ENCODE measurements at regions not wholly inside any gene's neighbourhood (a gene's known extent, or its start where the extent isn't known, plus 50 kb on each side); places are given as distances from the start of the nearest gene placed in this dataset.
"Not testable (repeated sequence)": the region's sequence is repeated elsewhere in the genome, so short reads cannot be mapped to it uniquely, and the experiment has no call there.

DNA sequence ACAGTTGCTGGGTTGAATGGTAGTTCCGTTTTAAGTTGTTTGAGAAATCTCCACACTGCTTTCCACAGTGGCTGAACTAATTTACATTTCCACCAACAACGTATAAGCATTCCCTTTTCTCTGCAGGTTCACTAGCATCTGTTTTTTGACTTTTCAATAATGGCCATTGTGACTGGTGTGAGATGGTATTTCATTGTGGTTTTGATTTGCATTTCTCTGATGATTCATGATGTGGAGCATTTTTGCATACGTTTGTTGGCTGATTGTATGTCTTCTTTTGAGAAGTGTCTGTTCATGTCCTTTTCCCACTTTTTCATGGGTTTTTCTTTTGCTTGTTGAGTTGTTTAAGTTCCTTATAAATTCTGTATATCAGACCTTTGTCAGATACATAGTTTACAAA is 150.2 kb upstream of the MAP3K1 start:
- not testable (repeated sequence) for H3K4me3 ChIP-seq (ENCODE audit: low read depth, low read length)

GRCh38 chr5:56664025-56664424 is 151.3 kb upstream of the MAP3K1 start:
- no peak overlapping the region for H3K4me3 ChIP-seq (ENCODE audit: low read depth, low read length)

DNA sequence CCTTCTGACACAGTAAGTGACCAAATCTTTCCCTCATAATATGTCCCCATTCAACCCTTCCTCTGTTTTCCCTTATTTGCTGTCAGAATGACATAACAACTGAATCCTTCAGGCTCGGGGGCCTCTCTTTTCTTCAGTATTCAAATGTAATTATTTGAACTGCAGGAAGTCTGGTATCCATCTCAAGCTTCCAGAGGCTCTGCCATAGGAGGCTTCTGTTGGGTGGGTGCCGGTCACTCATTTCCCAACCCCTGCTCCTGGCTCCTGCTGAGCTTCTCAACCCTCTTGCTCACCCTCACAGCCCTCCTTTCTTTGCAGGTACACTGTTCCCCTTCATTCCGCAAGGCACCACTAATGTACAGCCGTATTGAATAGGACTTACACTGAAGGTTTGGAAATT is 151.8 kb upstream of the MAP3K1 start:
- no peak overlapping the region for H3K4me3 ChIP-seq (ENCODE audit: low read depth, low read length)

DNA sequence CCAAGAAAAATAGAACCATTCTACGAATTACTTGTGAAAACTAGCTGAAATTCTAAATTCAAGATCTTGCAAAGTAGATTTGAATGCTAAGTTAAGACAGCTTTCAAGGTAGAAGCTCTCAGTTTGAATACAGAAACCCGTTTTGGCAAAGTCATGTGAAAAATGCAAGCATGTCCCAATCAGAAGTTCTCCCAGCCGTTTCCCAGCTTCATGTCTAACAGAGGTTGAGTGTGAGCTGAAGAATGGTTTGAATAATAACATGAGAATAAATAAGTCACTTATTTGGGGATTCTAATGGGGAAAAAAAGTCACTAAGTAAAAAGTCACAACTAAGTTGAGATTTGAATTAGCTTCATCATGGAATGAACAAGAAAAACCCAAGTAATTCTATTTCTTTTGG is 152.5 kb upstream of the MAP3K1 start:
- no peak overlapping the region for H3K4me3 ChIP-seq (ENCODE audit: low read depth, low read length)

- H3K4me3 ChIP-seq (ENCODE audit: low read depth, low read length): no peak overlapping the region
Measured at GRCh38 chr5:56659971-56660370, 155.4 kb upstream of the MAP3K1 start.

DNA sequence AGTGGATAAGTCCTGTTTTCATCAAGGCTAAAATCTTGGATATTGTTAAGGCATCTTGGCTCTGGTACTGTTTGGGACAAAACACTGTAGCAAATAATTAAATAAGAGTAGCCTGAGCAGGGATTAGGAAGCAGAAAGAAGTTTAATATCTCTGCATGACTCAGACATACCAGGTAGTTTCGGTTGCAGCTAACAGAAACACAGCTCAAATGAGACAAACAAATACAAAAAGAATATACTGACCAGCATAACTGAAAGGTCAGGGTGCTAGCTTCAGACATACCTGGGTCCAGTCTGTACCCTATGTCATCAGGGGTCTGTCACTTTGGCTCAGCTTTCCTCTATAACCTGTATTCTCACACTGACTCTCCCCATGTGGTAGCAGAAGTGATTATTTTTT is 156.4 kb upstream of the MAP3K1 start:
- no peak overlapping the region for H3K4me3 ChIP-seq (ENCODE audit: low read depth, low read length)

DNA sequence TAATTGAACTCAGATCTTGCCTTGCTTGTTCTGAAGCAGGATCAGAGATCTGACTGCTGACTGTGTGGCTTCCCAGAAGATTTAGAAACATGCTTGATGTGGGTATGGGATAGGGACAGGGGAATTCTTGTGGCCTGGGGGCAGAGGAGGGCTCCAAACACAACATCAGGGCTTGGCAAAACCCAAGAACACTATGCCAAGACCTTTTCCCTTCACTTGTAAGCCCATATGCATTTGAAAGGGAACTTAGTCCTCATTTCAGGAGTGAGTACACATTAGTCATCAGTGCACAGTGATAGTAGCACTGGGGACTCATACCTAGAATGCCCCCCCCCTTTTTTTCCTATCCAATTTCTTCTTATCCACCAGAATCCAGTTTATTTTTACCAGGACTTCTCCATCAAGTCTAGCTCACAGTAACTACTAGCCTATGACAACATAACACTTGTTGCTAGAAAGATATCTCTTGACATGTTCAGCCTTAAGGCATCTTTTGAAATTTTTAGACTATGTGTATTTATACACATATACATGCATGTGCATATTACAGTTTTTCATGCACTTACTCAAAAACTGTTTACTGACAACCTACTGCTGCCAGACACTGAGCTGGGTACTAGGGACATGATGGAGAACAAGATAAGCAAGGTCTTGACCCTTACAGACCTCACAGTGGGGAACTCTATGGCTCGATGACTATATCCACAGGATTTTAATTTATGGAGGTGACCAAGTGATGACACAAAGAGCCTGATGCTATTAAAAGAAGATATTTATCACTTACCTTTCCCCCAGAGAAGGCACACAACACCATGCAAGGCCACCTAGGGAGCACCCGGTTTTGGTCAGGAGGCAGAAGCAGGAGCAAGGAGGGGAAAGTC is 158.3 kb upstream of the MAP3K1 start:
- H3K4me3 ChIP-seq (ENCODE audit: low read depth, low read length): no peak overlapping the region

- H3K4me3 ChIP-seq (ENCODE audit: low read depth, low read length): no peak overlapping the region
Measured at GRCh38 chr5:56651893-56652292, 163.5 kb upstream of the MAP3K1 start.

GRCh38 chr5:56650386-56650785 is 165.0 kb upstream of the MAP3K1 start:
- H3K4me3 ChIP-seq (ENCODE audit: low read depth, low read length): no peak overlapping the region

GRCh38 chr5:56649569-56649968 is 165.8 kb upstream of the MAP3K1 start:
- H3K4me3 ChIP-seq (ENCODE audit: low read depth, low read length): no peak overlapping the region

DNA sequence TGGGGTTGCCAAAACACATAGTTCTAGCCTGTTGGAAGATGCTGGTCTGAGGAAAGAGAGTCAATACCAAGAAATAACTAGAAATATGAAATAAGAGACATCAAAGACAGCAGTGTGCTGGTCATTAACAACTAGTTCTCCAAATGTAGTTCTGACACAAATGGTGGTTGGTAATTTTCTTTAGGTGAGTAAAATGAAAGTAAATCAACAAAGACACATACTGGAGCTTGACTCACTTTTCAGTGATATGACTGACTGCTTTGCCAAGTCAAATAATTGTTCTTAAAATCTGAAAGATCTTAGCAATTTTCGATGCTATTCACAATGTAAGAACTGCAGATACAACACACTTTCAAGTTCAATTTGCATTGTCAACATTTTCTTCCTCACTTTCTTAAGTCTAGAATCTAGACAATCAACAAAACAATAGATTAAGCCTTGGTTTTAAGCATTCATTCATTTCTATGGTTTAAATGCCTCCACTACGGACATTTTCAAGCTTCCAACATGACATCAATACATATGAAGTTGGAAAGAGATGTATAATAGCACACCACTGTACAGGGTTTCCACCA is 166.8 kb upstream of the MAP3K1 start:
- no peak overlapping the region for H3K4me3 ChIP-seq (ENCODE audit: low read depth, low read length)

DNA sequence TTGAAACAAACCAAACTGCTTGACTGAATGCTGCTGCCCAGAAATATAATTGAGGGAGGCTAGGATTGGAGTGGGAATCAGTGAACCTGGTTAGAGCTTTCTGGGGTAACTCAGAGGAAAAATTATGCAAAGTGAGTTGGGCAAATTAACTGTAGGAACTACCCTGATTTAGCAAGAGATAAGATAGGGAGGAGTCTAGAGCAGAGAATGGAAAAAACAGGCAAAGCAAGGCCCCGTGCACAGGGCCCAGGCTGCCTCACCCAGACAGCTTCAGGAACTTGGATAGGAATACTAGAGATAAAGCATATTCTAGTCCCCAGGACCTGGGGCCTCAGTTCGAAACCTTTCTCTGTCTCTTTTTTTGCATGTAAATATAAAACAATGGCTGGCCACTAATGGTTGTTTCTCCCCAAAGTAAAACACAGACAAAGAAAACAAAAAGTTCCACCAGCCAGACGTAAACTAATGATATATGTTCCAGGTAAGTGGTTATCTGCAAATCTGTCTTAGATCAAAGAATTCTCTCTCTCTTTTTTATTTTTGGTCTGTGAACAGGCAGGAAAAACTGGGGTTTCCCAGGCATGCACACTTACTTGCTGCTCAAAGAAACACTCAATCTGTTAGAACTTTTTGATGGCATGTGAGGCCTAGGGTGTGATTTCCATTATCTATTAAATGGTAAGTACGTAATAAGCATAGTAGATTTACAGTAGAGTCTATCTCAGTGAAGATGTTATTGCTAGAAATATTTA is 168.1 kb upstream of the MAP3K1 start:
- no peak overlapping the region for H3K4me3 ChIP-seq (ENCODE audit: low read depth, low read length)

GRCh38 chr5:56641635-56642260 is 173.6 kb upstream of the MAP3K1 start:
- no peak overlapping the region for H3K4me3 ChIP-seq (ENCODE audit: low read depth, low read length)

GRCh38 chr5:56640763-56641406 is 174.5 kb upstream of the MAP3K1 start:
- H3K4me3 ChIP-seq (ENCODE audit: low read depth, low read length): no peak overlapping the region

DNA sequence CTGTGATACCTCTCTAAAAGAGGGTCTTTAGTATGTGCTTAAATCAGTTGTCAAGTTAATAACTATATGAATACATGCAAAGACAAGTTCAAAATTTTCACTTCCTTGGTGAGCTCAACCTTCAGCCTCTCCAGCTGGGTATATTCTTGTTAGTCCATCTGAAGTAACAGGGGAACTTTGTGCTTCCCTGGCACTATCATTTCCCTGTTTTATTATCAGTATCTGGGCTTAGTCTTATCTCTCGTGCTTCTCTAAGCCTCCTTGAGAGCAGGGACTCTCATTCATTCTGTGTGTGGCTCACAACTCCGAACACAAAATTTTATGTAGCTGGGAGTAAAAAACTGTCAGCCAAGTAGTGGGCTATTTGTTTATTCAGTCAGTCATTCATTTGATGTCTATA is 175.9 kb upstream of the MAP3K1 start:
- H3K4me3 ChIP-seq (ENCODE audit: low read depth, low read length): no peak overlapping the region

GRCh38 chr5:56638768-56639238 is 176.5 kb upstream of the MAP3K1 start:
- H3K4me3 ChIP-seq (ENCODE audit: low read depth, low read length): no peak overlapping the region

- no peak overlapping the region for H3K4me3 ChIP-seq (ENCODE audit: low read depth, low read length)
Measured at GRCh38 chr5:56638061-56638621, 177.2 kb upstream of the MAP3K1 start.

DNA sequence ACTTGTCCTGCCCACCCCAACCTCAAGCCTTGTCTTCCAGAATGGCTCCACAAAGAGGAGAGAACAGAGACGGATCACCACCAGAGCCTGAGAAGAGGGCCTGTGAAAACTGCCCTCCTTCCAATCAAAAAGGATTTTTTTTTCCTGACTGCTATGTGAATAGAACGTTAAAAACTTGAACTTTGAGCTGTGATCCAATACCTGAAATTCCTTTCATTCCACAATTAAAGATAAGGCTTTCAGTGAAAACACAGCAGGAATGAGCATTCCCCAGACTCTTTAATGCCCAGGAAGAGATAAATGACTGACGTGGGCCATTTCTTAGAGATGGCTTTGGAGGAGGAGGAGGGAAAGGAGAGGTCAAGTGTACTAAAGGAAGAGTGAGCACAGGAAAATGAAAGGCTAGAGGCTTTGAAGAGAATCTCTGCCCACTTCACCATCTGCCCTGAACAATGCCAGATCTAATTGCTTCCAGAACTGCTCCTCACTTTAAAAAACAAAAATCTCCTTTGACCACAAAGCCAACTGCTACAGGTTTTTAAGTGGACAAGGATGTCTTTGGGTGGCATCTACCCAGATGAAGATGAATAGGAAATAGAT is 177.9 kb upstream of the MAP3K1 start:
- H3K4me3 ChIP-seq (ENCODE audit: low read depth, low read length): no peak overlapping the region

DNA sequence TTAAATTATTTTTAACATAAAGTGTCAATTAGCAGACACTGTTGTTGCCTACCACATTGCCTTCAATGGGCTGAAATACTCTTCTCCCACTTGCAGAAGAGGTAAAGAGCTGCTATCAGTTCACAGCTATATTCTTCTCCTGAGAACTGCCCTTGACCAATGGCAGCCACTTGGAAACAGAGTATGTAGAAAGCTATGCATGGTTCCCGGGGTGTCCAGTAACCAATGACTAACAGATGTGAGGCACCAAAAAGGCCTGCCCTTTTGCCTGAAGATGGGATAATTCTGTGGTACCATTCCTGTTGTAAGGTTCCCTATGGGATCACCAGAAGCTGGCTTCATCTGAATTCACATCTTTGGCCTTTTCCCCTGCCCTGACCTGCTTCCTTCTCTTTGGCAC is 181.4 kb upstream of the MAP3K1 start:
- no peak overlapping the region for H3K4me3 ChIP-seq (ENCODE audit: low read depth, low read length)

DNA sequence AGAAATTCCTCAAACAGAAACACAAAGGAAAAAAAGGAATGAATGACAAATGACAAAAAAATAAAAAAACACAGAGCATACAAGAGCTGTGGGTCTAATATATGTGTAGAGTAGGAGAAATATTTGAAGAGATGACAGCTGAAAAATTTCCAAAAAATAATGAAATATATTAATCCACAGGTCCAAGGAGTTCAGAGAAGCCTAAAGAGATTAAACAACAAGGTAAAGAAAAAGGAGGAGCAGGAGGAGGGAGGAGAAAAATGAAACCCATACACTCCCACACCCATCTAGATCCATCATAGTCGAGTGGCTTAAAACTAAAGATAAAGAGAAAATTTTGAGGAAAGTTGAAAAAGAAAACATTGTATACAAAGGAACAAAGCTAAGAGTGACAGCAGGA is 182.4 kb upstream of the MAP3K1 start:
- no peak overlapping the region for H3K4me3 ChIP-seq (ENCODE audit: low read depth, low read length)

Data from iPS-11a (cell line).